Loucy (cell line): ENCODE measurements at regions not wholly inside any gene's neighbourhood (a gene's known extent, or its start where the extent isn't known, plus 50 kb on each side); places are given as distances from the start of the nearest gene placed in this dataset.

Source experiments
- EZH2phosphoT487 ChIP-seq: fragments of 200-600 bp; IDR thresholded peaks from 2 replicates; pipeline ENCODE4 v1.6.1; 2018; ENCODE audit warnings: antibody characterized with exemption, mild to moderate bottlenecking, moderate library complexity, borderline replicate concordance
- TF ChIP-seq, protein P1 (sequence below): fragments of 200-600 bp; sonication (generic); conservative IDR thresholded peaks from 2 replicates; pipeline ENCODE4 v1.5.1; 2014; ENCODE audit warnings: mild to moderate bottlenecking, antibody characterized with exemption, low read length

DNA sequence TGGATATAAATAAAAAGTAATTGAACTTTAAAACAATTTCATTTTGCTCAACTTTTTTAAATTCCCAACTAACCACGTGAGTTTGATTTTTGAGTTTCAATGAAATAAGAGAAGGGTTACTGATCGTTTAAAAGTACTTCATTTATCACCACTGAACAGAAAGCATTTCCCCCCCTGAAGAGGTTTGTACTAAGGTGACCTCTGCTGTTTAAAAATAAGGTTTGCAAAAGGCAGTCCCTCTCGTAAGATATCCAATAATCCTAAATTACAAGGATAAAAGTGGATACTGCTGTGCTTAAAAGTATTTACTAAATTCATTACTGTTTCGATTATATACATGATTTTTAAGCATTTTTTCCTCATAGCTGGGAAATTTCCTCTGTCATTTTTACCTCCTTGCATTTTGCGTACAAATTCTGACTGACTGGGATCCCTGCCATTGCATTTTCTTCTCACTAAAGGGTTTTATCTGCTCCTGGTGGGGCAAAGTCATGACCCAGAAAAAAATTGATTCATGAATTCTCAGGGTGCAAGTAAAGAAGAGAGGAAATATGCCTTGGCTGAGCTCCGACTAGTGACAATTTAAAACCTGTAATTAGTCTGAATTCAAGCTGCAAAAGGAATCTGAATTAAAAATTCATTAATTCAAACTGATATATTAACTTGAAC is 463.8 kb downstream of the PRKD1 start:
- TF ChIP-seq, protein P1, sequence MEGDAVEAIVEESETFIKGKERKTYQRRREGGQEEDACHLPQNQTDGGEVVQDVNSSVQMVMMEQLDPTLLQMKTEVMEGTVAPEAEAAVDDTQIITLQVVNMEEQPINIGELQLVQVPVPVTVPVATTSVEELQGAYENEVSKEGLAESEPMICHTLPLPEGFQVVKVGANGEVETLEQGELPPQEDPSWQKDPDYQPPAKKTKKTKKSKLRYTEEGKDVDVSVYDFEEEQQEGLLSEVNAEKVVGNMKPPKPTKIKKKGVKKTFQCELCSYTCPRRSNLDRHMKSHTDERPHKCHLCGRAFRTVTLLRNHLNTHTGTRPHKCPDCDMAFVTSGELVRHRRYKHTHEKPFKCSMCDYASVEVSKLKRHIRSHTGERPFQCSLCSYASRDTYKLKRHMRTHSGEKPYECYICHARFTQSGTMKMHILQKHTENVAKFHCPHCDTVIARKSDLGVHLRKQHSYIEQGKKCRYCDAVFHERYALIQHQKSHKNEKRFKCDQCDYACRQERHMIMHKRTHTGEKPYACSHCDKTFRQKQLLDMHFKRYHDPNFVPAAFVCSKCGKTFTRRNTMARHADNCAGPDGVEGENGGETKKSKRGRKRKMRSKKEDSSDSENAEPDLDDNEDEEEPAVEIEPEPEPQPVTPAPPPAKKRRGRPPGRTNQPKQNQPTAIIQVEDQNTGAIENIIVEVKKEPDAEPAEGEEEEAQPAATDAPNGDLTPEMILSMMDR = no peak
- no peak for TF ChIP-seq EZH2phosphoT487
